ENCODE measurements at regions not wholly inside any gene's neighbourhood (a gene's known extent, or its start where the extent isn't known, plus 50 kb on each side); places are given as distances from the start of the nearest gene placed in this dataset.

GRCh38 chr18:4888251-4889040 lies 308.6 kb downstream of the AKAIN1 start:
- TF ChIP-seq CTCF (IDR thresholded peaks at IDR 0.05), result no peak
- TF ChIP-seq POLR2A (IDR thresholded peaks at IDR 0.05), result no peak
